ENCODE measurements at regions not wholly inside any gene's neighbourhood (a gene's known extent, or its start where the extent isn't known, plus 50 kb on each side); places are given as distances from the start of the nearest gene placed in this dataset.

DNA sequence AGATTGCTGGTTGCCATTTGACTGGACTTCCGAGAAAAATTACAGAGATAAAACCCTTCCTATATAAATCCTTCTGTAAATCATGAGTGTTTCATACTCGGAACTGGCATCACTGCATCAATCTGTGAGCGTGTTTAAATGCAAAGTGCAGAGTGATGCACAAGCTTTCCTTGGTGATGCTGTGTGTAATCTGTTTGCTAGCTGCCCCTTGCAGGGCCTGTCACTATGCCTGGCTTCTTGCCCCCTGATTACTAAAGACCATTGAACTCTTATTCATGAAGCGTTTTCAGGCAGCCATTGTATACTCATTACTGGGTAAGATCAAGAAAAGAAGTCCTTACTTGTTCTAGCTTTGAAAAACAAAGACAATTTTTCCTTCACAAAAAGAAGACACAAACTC, 266.9 kb upstream of the FANCL start:
- Mint-ChIP-seq H3K27me3 (ENCODE audit: low read depth) (no peaks in the 10 kb centered on the region), H3K9me3 (peaks cover 4% of the 10 kb centered on the region), H3K27ac (no peak overlapping the region), H3K36me3 (no peaks in the 10 kb centered on the region), H3K4me1 (no peaks in the 10 kb centered on the region), H3K4me3 (no peak overlapping the region)
- no peak for TF ChIP-seq CTCF (IDR thresholded peaks at IDR 0.05; ENCODE audit: unreplicated experiment)
- DNase-seq (ENCODE audit: low spot score in 2 of 2, unreplicated experiment in 2 of 2) = no peak

- H3K36me3 Mint-ChIP-seq = no peaks in the 10 kb centered on the region
- no peaks in the 10 kb centered on the region for H3K4me1 Mint-ChIP-seq
- H3K4me3 Mint-ChIP-seq = no peak overlapping the region
- H3K9me3 Mint-ChIP-seq = peaks cover 4% of the 10 kb centered on the region
- no peak overlapping the region for H3K27ac Mint-ChIP-seq
- DNase-seq (ENCODE audit: low spot score in 2 of 2, unreplicated experiment in 2 of 2) = no peak
- no peak for TF ChIP-seq CTCF (IDR thresholded peaks at IDR 0.05; ENCODE audit: unreplicated experiment)
- H3K27me3 Mint-ChIP-seq (ENCODE audit: low read depth) = no peaks in the 10 kb centered on the region
These were observed 262.8 kb upstream of the FANCL start for GRCh38 chr2:58503918-58504317.

GRCh38 chr2:58502931-58503330, 261.8 kb upstream of the FANCL start:
- no peak overlapping the region for H3K4me3 Mint-ChIP-seq
- H3K27ac Mint-ChIP-seq = no peak overlapping the region
- H3K27me3 Mint-ChIP-seq (ENCODE audit: low read depth) = no peaks in the 10 kb centered on the region
- TF ChIP-seq CTCF (IDR thresholded peaks at IDR 0.05; ENCODE audit: unreplicated experiment) = no peak
- H3K4me1 Mint-ChIP-seq = no peaks in the 10 kb centered on the region
- no peaks in the 10 kb centered on the region for H3K36me3 Mint-ChIP-seq
- DNase-seq (ENCODE audit: low spot score in 2 of 2, unreplicated experiment in 2 of 2) = no peak
- H3K9me3 Mint-ChIP-seq = peaks cover 4% of the 10 kb centered on the region

- no peak for TF ChIP-seq CTCF (IDR thresholded peaks at IDR 0.05; ENCODE audit: unreplicated experiment)
- no peak for DNase-seq (ENCODE audit: low spot score in 2 of 2, unreplicated experiment in 2 of 2)
- H3K9me3 Mint-ChIP-seq = no peaks in the 10 kb centered on the region
- H3K27me3 Mint-ChIP-seq (ENCODE audit: low read depth) = no peaks in the 10 kb centered on the region
- no peak overlapping the region for H3K4me3 Mint-ChIP-seq
- no peak overlapping the region for H3K27ac Mint-ChIP-seq
- H3K36me3 Mint-ChIP-seq = no peaks in the 10 kb centered on the region
- no peaks in the 10 kb centered on the region for H3K4me1 Mint-ChIP-seq
These were observed 260.4 kb upstream of the FANCL start for GRCh38 chr2:58501371-58502160.

DNA sequence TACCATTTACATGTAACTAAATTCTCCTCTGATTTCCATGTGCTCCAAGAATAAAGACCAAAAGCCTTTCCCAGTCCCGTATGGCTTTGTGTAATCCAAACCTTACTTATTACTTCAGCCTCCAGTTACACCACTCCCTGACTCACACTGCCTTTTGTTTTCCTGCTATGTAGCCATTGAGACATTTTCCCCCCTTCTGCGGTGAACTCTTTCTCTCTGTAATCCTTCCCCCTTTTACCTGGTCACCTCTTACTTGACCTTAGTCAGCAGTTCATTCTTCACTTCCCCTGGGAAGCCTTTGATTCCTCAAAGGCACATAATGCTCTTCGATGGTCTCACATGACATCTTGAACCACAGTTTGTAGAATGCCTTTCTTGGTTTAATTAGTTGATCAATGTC, 256.0 kb upstream of the FANCL start:
- H3K4me3 Mint-ChIP-seq = no peak overlapping the region
- no peak for DNase-seq (ENCODE audit: low spot score in 2 of 2, unreplicated experiment in 2 of 2)
- no peak overlapping the region for H3K27ac Mint-ChIP-seq

More for the DNA sequence above, 256.0 kb upstream of the FANCL start:
- peaks cover 8% of the 10 kb centered on the region for H3K4me1 Mint-ChIP-seq
- H3K36me3 Mint-ChIP-seq = no peaks in the 10 kb centered on the region
- H3K9me3 Mint-ChIP-seq = no peaks in the 10 kb centered on the region
- H3K27me3 Mint-ChIP-seq (ENCODE audit: low read depth) = no peaks in the 10 kb centered on the region
- TF ChIP-seq CTCF (IDR thresholded peaks at IDR 0.05; ENCODE audit: unreplicated experiment) = no peak

Data from mesothelial cell of epicardium (in vitro differentiated cells).